SU-DHL-6 (cell line): ENCODE measurements at regions not wholly inside any gene's neighbourhood (a gene's known extent, or its start where the extent isn't known, plus 50 kb on each side); places are given as distances from the start of the nearest gene placed in this dataset.

Experiments used
- H2AFZ ChIP-seq: fragments of 200-600 bp; sonication (generic); 2 replicates; pipeline ENCODE4 v1.6.1; 2014; ENCODE audit warnings: low read depth, mild to moderate bottlenecking, moderate library complexity, mixed read lengths, antibody characterized with exemption, low read length; ENCODE audit not compliant: severe bottlenecking
- H3F3A ChIP-seq: fragments of 200-600 bp; shearing (Covaris generic); 2 replicates; pipeline ENCODE4 v1.6.0; 2016; ENCODE audit warnings: antibody characterized with exemption, mild to moderate bottlenecking; ENCODE audit not compliant: insufficient read depth
- H3K27ac ChIP-seq: fragments of 200-600 bp; sonication (generic); 2 replicates; pipeline ENCODE4 v1.5.1; 2016; ENCODE audit warnings: low read depth, mild to moderate bottlenecking, low read length, moderate library complexity, mixed read lengths
- H3K27me3 ChIP-seq: fragments of 200-600 bp; sonication (generic), shearing (Covaris generic); 2 replicates; pipeline ENCODE4 v1.6.0; 2014; ENCODE audit warnings: mild to moderate bottlenecking, low read length
- H3K36me3 ChIP-seq: fragments of 200-600 bp; sonication (generic); 2 replicates; pipeline ENCODE4 v1.6.1; 2014; ENCODE audit warnings: mild to moderate bottlenecking, low read length, mixed read lengths
- H3K4me2 ChIP-seq: fragments of 300-600, 200-600 bp; shearing (Covaris generic), sonication (generic); 2 replicates; pipeline ENCODE4 v1.6.0; 2014; ENCODE audit warnings: low read length, low read depth, mild to moderate bottlenecking; ENCODE audit not compliant: poor library complexity, severe bottlenecking
- H3K4me3 ChIP-seq: fragments of 200-600 bp; sonication (generic); 2 replicates; pipeline ENCODE4 v1.5.1; 2014; ENCODE audit warnings: antibody characterized with exemption, low read length, mild to moderate bottlenecking, mixed read lengths; ENCODE audit not compliant: insufficient read depth, poor library complexity, severe bottlenecking
- H3K79me2 ChIP-seq: fragments of 200-600 bp; sonication (generic); 2 replicates; pipeline ENCODE4 v1.6.1; 2014; ENCODE audit warnings: mild to moderate bottlenecking, low read length, moderate library complexity; ENCODE audit not compliant: insufficient read depth
- H3K9ac ChIP-seq: fragments of 200-600 bp; sonication (generic); 2 replicates; pipeline ENCODE4 v1.7.0; 2014; ENCODE audit warnings: mild to moderate bottlenecking, low read length
- H3K9me2 ChIP-seq: fragments of 200-600 bp; sonication (generic); replicated peaks from 2 replicates; pipeline ENCODE4 v1.6.1; 2014; ENCODE audit warnings: low read length; ENCODE audit not compliant: insufficient read depth
- H3K9me3 ChIP-seq: fragments of 200-600 bp; sonication (generic); 2 replicates; pipeline ENCODE4 v1.6.1; 2014; ENCODE audit warnings: low read length, mixed read lengths; ENCODE audit not compliant: insufficient read depth
- H4K20me1 ChIP-seq: fragments of 200-600 bp; sonication (generic); 2 replicates; pipeline ENCODE4 v1.6.1; 2014; ENCODE audit warnings: low read depth, mild to moderate bottlenecking, antibody characterized with exemption, low read length, moderate library complexity, mixed read lengths
- EZH2phosphoT487 ChIP-seq: fragments of 200-600 bp; sonication (generic), shearing (Covaris generic); conservative IDR thresholded peaks from 2 replicates; pipeline ENCODE4 v1.6.1; 2018; ENCODE audit warnings: mild to moderate bottlenecking, antibody characterized with exemption, low read length, moderate library complexity, mixed read lengths
- TF ChIP-seq, protein P1 (sequence below): fragments of 200-600 bp; sonication (generic); IDR thresholded peaks from one replicate; pipeline ENCODE4 v1.5.1; 2017; ENCODE audit warnings: antibody characterized with exemption, mild to moderate bottlenecking, low read length, moderate library complexity; ENCODE audit not compliant: insufficient read depth, poor library complexity, severe bottlenecking

DNA sequence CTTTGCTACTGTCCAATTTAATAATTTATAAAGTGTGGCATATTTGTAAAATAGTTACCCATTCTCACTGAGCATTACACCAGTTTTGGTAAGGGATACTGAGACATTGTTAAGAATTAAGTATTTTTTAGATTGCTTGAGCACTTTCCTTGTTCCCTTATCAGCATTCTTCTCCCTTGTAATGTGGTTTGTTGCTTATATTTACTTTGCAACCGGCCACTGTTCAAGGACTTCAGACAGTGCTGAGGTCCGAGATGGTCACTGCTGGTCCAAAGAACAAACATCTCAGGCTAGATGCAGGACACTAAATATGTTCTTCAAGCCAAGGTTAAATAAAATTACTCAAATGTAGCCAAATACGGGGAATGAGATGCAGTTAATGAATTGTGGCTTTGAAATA lies 161.4 kb downstream of the TM9SF2 start:
- TF ChIP-seq, protein P1, sequence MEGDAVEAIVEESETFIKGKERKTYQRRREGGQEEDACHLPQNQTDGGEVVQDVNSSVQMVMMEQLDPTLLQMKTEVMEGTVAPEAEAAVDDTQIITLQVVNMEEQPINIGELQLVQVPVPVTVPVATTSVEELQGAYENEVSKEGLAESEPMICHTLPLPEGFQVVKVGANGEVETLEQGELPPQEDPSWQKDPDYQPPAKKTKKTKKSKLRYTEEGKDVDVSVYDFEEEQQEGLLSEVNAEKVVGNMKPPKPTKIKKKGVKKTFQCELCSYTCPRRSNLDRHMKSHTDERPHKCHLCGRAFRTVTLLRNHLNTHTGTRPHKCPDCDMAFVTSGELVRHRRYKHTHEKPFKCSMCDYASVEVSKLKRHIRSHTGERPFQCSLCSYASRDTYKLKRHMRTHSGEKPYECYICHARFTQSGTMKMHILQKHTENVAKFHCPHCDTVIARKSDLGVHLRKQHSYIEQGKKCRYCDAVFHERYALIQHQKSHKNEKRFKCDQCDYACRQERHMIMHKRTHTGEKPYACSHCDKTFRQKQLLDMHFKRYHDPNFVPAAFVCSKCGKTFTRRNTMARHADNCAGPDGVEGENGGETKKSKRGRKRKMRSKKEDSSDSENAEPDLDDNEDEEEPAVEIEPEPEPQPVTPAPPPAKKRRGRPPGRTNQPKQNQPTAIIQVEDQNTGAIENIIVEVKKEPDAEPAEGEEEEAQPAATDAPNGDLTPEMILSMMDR, result no peak
- no peak for TF ChIP-seq EZH2phosphoT487
- Histone ChIP-seq H3K27me3 (no peaks in the 10 kb centered on the region), H3K27ac (no peak overlapping the region)

DNA sequence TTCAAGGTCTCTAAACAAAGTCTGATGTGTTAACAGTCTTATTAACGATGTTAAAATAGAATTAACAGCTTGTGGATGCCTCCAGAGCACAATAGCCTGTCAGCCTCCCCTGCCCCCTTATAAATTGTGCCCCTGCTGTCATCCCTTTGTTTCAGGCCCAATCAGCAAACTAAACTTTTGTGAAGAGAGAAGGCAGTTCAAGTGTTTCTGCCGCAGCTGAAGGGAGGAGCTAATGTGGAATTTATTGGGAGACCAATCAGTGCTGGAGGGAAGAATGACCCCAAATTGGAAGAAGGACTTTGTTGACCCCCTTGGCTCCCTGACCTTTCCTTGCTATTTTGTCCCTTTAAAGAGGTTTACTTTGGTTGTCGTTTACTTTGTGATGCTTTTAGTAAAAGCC lies 160.5 kb downstream of the TM9SF2 start:
- no peak overlapping the region for H3K4me2 ChIP-seq
- H3K9me3 ChIP-seq, result no peaks in the 10 kb centered on the region
- no peak overlapping the region for H2AFZ ChIP-seq
- H3K27ac ChIP-seq, result no peak overlapping the region
- H3K27me3 ChIP-seq, result no peaks in the 10 kb centered on the region
- no peaks in the 10 kb centered on the region for H3K79me2 ChIP-seq
- no peak for TF ChIP-seq EZH2phosphoT487
- TF ChIP-seq, protein P1, result no peak
- no peak overlapping the region for H3K9ac ChIP-seq
- no peak overlapping the region for H3K4me3 ChIP-seq
- no peaks in the 10 kb centered on the region for H3K36me3 ChIP-seq
- no peaks in the 10 kb centered on the region for H4K20me1 ChIP-seq
- no peaks in the 10 kb centered on the region for H3F3A ChIP-seq
- no peaks in the 10 kb centered on the region for H3K9me2 ChIP-seq

More for the DNA sequence above, 161.4 kb downstream of the TM9SF2 start:
- Histone ChIP-seq H3K9me2 (no peaks in the 10 kb centered on the region), H3K79me2 (no peaks in the 10 kb centered on the region), H3F3A (no peaks in the 10 kb centered on the region), H3K4me2 (no peak overlapping the region), H4K20me1 (no peaks in the 10 kb centered on the region), H2AFZ (no peak overlapping the region), H3K9ac (no peak overlapping the region), H3K4me3 (no peak overlapping the region), H3K9me3 (no peaks in the 10 kb centered on the region), H3K36me3 (no peaks in the 10 kb centered on the region)

DNA sequence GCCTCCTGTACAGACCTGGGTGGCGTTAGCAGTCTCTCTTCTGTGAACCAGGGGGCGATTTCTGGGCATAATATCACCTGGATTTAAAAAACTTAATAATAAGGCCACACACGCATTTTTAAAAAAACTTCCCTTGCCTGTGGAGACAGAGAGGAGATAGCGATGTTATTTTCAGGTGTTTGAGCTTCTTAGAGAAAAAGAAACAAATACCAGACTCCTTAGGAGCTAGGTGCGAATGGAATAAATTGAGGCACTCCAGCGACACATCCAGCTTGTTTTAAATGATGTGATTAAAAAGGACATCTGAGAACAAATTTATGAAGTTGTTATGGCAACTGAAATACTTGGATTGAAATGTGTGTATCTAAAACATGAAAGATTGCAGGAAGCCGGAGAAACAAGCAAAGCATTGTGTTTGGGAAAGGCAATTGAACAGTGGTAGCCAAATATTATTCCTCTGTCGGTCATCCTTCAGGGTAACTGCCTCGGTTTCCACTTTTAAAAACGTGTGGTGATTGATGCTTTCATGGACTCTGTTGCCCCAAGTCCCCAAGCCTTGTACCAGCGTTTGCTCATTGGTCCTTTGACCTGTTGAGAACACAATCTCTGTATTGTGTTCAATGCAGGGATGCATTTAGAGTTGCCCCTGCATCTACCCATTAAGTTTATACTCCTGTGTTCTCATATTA lies 158.7 kb downstream of the TM9SF2 start:
- H3F3A ChIP-seq, result no peaks in the 10 kb centered on the region
- H3K27ac ChIP-seq, result no peak overlapping the region
- no peaks in the 10 kb centered on the region for H3K79me2 ChIP-seq
- no peak overlapping the region for H3K4me3 ChIP-seq
- no peak overlapping the region for H2AFZ ChIP-seq
- no peaks in the 10 kb centered on the region for H3K9me2 ChIP-seq
- no peaks in the 10 kb centered on the region for H3K36me3 ChIP-seq
- TF ChIP-seq, protein P1, result no peak
- no peak for TF ChIP-seq EZH2phosphoT487
- H3K27me3 ChIP-seq, result no peaks in the 10 kb centered on the region
- no peak overlapping the region for H3K4me2 ChIP-seq
- no peaks in the 10 kb centered on the region for H4K20me1 ChIP-seq
- H3K9ac ChIP-seq, result no peak overlapping the region
- H3K9me3 ChIP-seq, result no peaks in the 10 kb centered on the region
